ENCODE measurements at regions not wholly inside any gene's neighbourhood (a gene's known extent, or its start where the extent isn't known, plus 50 kb on each side); places are given as distances from the start of the nearest gene placed in this dataset.
"Not testable (repeated sequence)": the region's sequence is repeated elsewhere in the genome, so short reads cannot be mapped to it uniquely, and the experiment has no call there.

GRCh38 chr4:184962125-184962638, 56.1 kb upstream of the HELT start:
- H3K4me3 ChIP-seq (ENCODE audit: low read depth, low read length), result no peak overlapping the region
- TF ChIP-seq, protein P1, sequence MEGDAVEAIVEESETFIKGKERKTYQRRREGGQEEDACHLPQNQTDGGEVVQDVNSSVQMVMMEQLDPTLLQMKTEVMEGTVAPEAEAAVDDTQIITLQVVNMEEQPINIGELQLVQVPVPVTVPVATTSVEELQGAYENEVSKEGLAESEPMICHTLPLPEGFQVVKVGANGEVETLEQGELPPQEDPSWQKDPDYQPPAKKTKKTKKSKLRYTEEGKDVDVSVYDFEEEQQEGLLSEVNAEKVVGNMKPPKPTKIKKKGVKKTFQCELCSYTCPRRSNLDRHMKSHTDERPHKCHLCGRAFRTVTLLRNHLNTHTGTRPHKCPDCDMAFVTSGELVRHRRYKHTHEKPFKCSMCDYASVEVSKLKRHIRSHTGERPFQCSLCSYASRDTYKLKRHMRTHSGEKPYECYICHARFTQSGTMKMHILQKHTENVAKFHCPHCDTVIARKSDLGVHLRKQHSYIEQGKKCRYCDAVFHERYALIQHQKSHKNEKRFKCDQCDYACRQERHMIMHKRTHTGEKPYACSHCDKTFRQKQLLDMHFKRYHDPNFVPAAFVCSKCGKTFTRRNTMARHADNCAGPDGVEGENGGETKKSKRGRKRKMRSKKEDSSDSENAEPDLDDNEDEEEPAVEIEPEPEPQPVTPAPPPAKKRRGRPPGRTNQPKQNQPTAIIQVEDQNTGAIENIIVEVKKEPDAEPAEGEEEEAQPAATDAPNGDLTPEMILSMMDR (IDR thresholded peaks at IDR 0.05; ENCODE audit: insufficient read depth, low read depth, low read length, missing control alignments), result no peak
- DNase-seq (ENCODE audit: low read depth), result no peak

GRCh38 chr4:184965230-184966050, 52.9 kb upstream of the HELT start:
- DNase-seq (ENCODE audit: low read depth), result peak; percentile 14
- not testable (repeated sequence) for H3K4me3 ChIP-seq (ENCODE audit: low read depth, low read length)

DNA sequence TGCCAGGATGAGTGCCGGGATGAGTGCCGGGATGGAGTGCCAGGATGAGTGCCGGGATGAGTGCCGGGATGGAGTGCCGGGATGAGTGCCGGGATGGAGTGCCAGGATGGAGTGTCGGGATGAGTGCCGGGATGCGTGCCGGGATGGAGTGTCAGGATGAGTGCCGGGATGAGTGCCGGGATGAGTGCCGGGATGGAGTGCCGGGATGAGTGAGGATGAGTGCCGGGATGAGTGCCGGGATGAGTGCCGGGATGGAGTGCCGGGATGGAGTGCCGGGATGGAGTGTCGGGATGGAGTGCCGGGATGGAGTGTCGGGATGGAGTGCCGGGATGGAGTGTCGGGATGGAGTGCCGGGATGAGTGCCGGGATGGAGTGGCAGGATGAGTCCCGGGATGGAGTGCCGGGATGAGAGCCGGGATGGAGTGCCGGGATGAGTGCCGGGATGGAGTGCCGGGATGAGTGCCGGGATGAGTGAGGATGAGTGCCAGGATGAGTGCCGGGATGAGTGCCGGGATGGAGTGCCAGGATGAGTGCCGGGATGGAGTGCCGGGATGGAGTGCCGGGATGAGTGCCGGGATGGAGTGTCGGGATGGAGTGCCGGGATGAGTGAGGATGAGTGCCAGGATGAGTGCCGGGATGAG, 52.1 kb upstream of the HELT start:
- DNase-seq (ENCODE audit: low read depth), result peak; percentile 46

DNA sequence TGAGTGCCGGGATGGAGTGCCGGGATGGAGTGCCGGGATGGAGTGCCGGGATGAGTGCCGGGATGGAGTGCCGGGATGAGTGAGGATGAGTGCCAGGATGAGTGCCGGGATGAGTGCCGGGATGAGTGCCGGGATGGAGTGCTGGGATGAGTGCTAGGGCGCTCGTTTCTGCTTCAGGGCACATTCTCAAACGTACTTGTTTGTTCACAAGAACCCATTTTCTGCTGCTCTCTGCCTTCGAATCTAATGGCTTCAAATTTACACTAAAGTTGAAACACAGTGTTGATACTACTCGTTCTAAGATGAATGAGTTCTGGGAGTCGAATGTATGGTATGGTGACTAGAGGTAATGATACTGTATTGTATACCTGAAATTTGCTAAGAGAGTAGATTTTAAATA, 50.6 kb upstream of the HELT start:
- peak; percentile 51 for DNase-seq (ENCODE audit: low read depth)
- H3K4me3 ChIP-seq (ENCODE audit: low read depth, low read length), result not testable (repeated sequence)

More for the DNA sequence above, 52.1 kb upstream of the HELT start:
- not testable (repeated sequence) for H3K4me3 ChIP-seq (ENCODE audit: low read depth, low read length)

GRCh38 chr4:184968366-184968765, 49.9 kb upstream of the HELT start:
- TF ChIP-seq, protein P1 (IDR thresholded peaks at IDR 0.05; ENCODE audit: insufficient read depth, low read depth, low read length, missing control alignments), result no peak
- DNase-seq (ENCODE audit: low read depth), result no peak
- H3K4me3 ChIP-seq (ENCODE audit: low read depth, low read length), result no peak overlapping the region

All from GM12865 (cell line).